NCI-H69 (cell line): ENCODE measurements at regions not wholly inside any gene's neighbourhood (a gene's known extent, or its start where the extent isn't known, plus 50 kb on each side); places are given as distances from the start of the nearest gene placed in this dataset.
A peak's percentile ranks its signal among the peaks of the same experiment; 100 is the strongest.
"Not testable (repeated sequence)": the region's sequence is repeated elsewhere in the genome, so short reads cannot be mapped to it uniquely, and the experiment has no call there.

Experiments used
- DNase-seq: peaks from one replicate; lab custom pipeline; 2025; lab: John Stamatoyannopoulos, UW

DNA sequence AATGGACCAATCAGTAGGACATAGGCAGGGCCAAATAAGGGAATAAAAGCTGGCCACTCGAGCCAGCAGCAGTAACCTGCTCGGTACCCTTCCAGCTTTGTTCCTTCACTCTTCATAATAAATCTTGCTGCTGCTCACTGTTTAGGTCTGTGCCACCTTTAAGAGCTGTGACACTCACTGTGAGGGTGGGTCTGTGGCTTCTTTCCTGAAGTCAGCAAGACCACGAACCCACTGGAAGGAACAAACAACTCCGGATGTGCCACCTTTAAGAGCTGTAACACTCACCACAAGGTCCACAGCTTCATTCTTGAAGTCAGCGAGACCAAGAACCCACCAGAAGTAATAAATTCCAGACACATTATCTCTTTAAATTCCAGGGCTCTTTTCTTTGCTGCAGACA, 1922.3 kb upstream of the PCDH20 start:
- DNase-seq: no peak

- no peak for DNase-seq
Observed at GRCh38 chr13:63337041-63337440, 1921.4 kb upstream of the PCDH20 start.

DNA sequence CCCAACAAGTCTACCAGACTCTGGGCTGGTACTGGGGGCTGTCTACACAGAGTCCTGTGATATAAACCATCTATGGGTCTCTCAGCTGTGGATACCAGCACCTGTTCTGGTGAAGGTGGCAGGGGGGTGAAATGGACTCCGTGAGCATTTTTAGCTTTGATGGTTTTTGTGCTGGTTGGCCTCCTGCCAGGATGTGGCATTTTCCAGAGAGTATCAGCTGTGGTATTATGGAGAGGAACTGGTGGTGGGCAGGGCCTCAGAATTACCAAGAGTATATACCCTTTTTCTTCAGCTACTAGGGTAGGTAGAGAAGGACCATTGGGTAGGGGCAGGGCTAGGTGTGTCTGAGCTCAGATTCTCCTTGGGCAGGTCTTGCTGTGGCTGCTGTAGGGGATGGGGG, 1920.9 kb upstream of the PCDH20 start:
- DNase-seq: no peak

DNA sequence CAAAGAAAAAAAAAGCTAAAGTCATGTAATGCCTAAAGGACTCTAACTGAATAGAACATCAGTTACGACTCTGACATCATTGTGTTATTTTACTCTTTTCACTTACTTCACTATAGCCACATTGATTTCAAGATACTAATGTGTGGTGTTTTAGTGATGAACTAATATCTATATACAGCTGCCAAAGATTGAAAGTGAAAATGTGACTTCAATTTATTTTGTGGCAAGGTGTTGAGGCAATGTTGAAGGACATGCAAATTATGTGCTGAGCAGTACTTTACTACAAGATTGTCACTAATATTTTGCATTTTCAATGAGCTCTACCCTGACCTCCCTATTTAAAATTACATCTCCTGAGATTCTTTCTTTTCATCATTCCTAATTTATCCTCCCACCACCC, 1911.9 kb upstream of the PCDH20 start:
- DNase-seq: no peak

DNA sequence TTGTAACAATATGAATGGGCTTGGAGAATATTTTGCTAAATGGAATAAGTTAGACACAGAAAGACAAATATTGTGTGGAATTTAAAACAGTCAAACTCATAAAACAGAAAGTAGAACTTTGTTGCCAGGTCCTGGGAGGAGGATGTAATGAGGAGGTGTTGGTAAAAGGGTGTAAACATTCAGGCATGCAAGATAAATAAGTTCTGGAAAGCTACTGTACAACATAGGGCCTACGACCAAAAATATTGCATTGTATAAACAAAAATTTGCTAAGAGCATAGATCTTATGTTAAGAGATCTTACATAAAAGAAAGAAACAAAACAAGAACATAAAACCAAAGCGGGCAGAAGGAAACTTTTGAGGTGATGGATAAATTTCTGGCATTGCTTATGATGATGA, 1907.8 kb upstream of the PCDH20 start:
- no peak for DNase-seq

GRCh38 chr13:63311587-63311986, 1895.9 kb upstream of the PCDH20 start:
- DNase-seq: no peak

GRCh38 chr13:63308549-63309165, 1893.0 kb upstream of the PCDH20 start:
- DNase-seq: no peak

DNA sequence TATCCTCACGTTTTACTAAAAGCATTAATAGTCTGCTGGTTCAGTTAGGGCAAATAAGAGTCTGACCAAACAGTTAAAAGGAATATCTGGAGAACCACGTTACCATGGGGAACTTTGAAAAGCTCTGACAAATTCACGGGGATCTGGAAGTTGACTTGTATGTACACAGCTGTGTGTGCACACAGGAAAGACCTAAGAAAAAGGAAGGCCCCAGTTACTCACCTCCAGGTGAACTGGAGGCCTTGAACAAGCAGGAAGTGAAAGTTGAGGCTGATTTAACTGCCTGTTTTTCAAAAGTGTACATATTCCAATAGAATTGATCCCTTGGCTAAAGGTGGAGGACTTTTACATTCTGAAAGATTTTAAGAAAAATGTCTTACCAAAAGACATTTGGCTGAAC, 1891.6 kb upstream of the PCDH20 start:
- DNase-seq: peak; percentile 76

GRCh38 chr13:63305641-63306133, 1890.0 kb upstream of the PCDH20 start:
- no peak for DNase-seq

DNA sequence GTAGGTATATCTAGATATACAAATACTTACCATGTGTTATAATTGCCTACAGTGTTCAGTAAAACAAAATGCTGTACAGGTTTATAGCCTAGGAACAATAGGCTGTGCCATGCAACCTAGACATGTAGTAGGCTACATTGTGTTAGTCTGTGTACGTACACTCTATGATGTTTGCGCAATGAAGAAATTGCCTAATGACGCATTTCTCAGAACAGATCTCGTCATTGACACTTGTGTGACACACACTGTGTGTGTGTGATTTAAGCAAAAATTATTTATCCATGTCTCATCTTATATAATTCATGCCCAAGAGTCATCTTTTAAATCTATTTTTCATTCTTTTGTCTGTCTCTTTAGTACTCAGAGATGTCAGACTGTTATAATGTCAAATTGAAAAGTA, 1888.8 kb upstream of the PCDH20 start:
- DNase-seq: peak; percentile 57

GRCh38 chr13:63299866-63300394, 1884.3 kb upstream of the PCDH20 start:
- peak; percentile 21 for DNase-seq

GRCh38 chr13:63297163-63297562, 1881.5 kb upstream of the PCDH20 start:
- DNase-seq: no peak

DNA sequence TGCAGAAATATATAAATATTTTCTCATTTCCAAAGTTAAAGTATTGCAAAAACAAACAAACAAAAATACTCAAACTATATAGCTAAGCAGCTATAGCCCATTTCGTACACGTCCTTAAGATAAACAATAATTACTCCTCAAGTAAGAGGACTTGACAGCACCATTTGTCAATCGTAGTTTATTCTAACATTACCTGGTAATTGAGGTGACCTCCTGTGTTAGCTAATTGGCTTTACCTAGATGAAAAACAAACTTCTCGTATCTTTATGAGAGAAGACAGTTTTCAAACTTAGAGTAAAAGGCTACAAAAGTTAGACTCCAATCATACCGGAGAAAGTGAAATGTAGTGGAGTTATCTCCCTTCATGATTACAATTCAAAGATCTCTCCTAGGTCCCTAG, 1876.1 kb upstream of the PCDH20 start:
- peak; percentile 74 for DNase-seq

- no peak for DNase-seq
Observed at GRCh38 chr13:63288576-63288975, 1872.9 kb upstream of the PCDH20 start.

DNA sequence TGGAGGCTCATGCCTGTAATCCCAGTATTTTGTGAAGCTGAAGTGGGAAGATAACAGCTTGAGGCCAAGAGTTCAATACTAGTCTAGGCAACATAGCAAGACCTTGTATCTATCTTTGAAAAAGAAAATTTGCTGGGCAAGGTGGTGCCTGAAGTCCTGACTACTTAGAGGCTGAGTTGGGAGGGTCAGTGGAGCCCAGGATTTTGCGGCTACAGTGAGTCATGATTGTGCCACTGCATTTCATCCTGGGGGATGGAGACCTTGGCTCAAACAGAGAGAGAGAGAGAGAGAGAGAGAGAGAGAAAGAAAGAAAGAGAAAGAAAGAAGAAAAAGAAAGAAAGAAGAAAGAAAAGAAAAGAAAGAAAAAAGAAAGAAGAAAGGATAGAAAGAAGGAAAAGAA, 1872.3 kb upstream of the PCDH20 start:
- DNase-seq: no peak

GRCh38 chr13:63285426-63285825, 1869.8 kb upstream of the PCDH20 start:
- no peak for DNase-seq

DNA sequence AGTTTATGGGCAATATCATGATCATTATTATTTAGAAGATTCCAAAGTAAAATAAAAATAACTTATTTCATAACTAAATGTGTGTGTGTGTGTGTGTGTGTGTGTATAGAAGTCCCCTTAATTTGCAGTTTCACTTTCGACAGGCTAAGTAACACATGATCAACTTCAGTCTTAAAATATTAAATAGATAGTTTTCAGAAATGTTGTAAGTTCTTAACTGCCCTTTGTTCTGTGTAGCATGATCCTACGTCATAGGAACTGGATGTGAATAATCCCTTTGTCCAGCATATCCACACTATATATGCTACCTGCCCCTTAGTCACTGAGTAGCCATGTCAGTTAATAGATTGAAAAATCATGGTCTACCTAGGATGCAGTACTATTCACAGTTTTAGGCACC, 1863.5 kb upstream of the PCDH20 start:
- DNase-seq: no peak

GRCh38 chr13:63274772-63275171, 1859.1 kb upstream of the PCDH20 start:
- no peak for DNase-seq

DNA sequence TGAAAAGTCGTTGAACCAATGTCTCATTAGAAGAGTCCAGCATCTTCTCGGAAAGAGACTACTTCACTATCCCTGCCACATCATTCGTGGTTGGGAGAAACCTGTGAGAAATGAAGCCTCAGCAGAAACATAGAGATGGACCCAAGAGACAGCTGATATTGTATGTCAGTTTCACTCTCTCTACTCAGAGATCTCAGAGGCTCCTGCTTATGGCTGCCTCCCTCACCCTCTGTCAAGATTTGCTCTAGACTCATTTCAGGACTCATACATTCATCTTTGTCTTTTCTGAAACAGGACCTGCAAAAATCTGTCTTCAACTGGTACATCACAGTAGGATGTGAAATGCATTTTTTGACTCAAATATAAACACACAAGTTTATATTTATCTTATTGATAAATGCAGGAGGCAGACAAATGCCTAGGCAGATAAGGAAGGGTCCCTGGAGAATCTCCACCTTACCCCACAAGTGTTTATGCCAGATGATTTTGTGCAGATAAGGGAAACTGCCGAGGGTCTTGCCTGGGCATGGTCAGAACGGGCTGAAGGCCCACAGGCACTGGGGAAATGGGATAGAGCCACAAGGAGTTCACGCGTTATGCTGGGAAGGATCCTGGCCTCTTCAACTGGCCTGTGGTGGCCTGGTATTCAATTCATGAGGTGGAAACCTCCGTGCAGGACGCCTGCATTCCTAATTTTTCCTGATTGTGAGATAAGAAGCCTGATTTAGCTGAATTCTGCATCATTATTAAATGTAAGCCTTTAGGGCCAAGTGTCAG, 1834.0 kb upstream of the PCDH20 start:
- DNase-seq: no peak

GRCh38 chr13:63236667-63237396, 1821.2 kb upstream of the PCDH20 start:
- not testable (repeated sequence) for DNase-seq

- peak; percentile 12 for DNase-seq
Observed at GRCh38 chr13:63218596-63218995, 1802.9 kb upstream of the PCDH20 start.

- no peak for DNase-seq
Observed at GRCh38 chr13:63209330-63210017, 1793.8 kb upstream of the PCDH20 start.
